Liver (tissue), 8 donors: ENCODE measurements at regions not wholly inside any gene's neighbourhood (a gene's known extent, or its start where the extent isn't known, plus 50 kb on each side); places are given as distances from the start of the nearest gene placed in this dataset.

Source experiments
- DNase-seq: peaks from one replicate; pipeline ENCODE4 v3.0.0-alpha.2; 2017; ENCODE audit warnings: low spot score
- H3K27ac ChIP-seq, 2 donors: one replicate each; pipeline ENCODE4 v1.7.0; 2013; ENCODE audit warnings: inconsistent platforms in 2 of 2, low read length in 2 of 2, control low read depth in 1 of 2, low read depth in 1 of 2, mild to moderate bottlenecking in 1 of 2
- H3K27me3 ChIP-seq, 4 donors: one replicate each; pipeline versions ENCODE4 v1.6.1 to v1.7.0; 2013; ENCODE audit warnings: low read length in 3 of 4, inconsistent platforms in 1 of 4, mild to moderate bottlenecking in 1 of 4, moderate library complexity in 1 of 4; ENCODE audit not compliant: control insufficient read depth in 4 of 4, insufficient read depth in 4 of 4
- H3K36me3 ChIP-seq, 4 donors: one replicate each; pipeline versions ENCODE4 v1.6.1 to v1.7.0; 2013; ENCODE audit warnings: low read length in 3 of 4, mild to moderate bottlenecking in 3 of 4, low read depth in 1 of 4, moderate library complexity in 1 of 4; ENCODE audit not compliant: control insufficient read depth in 4 of 4, insufficient read depth in 3 of 4
- H3K4me1 ChIP-seq, 4 donors: one replicate each; pipeline versions ENCODE4 v1.6.1 to v1.7.0; 2013; ENCODE audit warnings: low read length in 3 of 4, mild to moderate bottlenecking in 3 of 4, moderate library complexity in 1 of 4; ENCODE audit not compliant: control insufficient read depth in 4 of 4, insufficient read depth in 4 of 4
- H3K4me3 ChIP-seq, 3 donors: one replicate each; pipeline versions ENCODE4 v1.6.1 to v1.7.0; 2013; ENCODE audit warnings: low read length in 3 of 3, control low read depth in 1 of 3, low read depth in 1 of 3, mild to moderate bottlenecking in 1 of 3
- H3K9ac ChIP-seq, 2 donors: one replicate each; pipeline ENCODE4 v1.7.0; 2013; ENCODE audit warnings: low read length in 2 of 2, mild to moderate bottlenecking in 2 of 2, moderate library complexity in 2 of 2, control low read depth in 1 of 2, low read depth in 1 of 2
- H3K9me3 ChIP-seq, 4 donors: one replicate each; pipeline versions ENCODE4 v1.6.1 to v1.7.0; 2013; ENCODE audit warnings: low read length in 3 of 4; ENCODE audit not compliant: control insufficient read depth in 4 of 4
- ATF3 ChIP-seq: IDR thresholded peaks from 2 replicates; pipeline ENCODE4 v1.6.1; 2016; ENCODE audit warnings: antibody characterized with exemption
- CTCF ChIP-seq: fragments of 150-350 bp; IDR thresholded peaks from 2 replicates; pipeline ENCODE4 v1.5.1; 2017; ENCODE audit warnings: improper control_type of control experiment, low read depth, low read length; ENCODE audit not compliant: missing input control
- EGR1 ChIP-seq, 2 donors: IDR thresholded peaks; 2 replicates each; pipeline ENCODE4 v1.6.1; 2016 to 2018; ENCODE audit warnings: antibody characterized with exemption in 2 of 2, low read depth in 2 of 2
- FOXA1 ChIP-seq: IDR thresholded peaks from 2 replicates; pipeline ENCODE4 v1.6.1; 2016; ENCODE audit warnings: antibody characterized with exemption
- FOXA2 ChIP-seq: IDR thresholded peaks from 2 replicates; pipeline ENCODE4 v1.6.1; 2016; ENCODE audit warnings: antibody characterized with exemption
- GABPA ChIP-seq, 2 donors: IDR thresholded peaks in 1 of 2; conservative IDR thresholded peaks in 1 of 2; 2 replicates each; pipeline ENCODE4 v1.6.1; 2016; ENCODE audit warnings: antibody characterized with exemption in 2 of 2, mild to moderate bottlenecking in 1 of 2, moderate library complexity in 1 of 2
- HNF4A ChIP-seq, 2 donors: conservative IDR thresholded peaks; 2 replicates each; pipeline ENCODE4 v1.6.1; 2016; ENCODE audit warnings: antibody characterized with exemption in 2 of 2, mild to moderate bottlenecking in 2 of 2
- HNF4G ChIP-seq: IDR thresholded peaks from 2 replicates; pipeline ENCODE4 v1.6.1; 2016; ENCODE audit warnings: antibody characterized with exemption
- JUND ChIP-seq, 2 donors: IDR thresholded peaks; 2 replicates each; pipeline ENCODE4 v1.6.1; 2016; ENCODE audit warnings: antibody characterized with exemption in 2 of 2
- MAX ChIP-seq: IDR thresholded peaks from 2 replicates; pipeline ENCODE4 v1.6.1; 2016; ENCODE audit warnings: antibody characterized with exemption
- NR2F2 ChIP-seq: IDR thresholded peaks from 2 replicates; pipeline ENCODE4 v1.6.1; 2016; ENCODE audit warnings: antibody characterized with exemption
- RAD21 ChIP-seq, 2 donors: IDR thresholded peaks; 2 replicates each; pipeline ENCODE4 v1.6.1; 2016; ENCODE audit warnings: antibody characterized with exemption in 2 of 2, mild to moderate bottlenecking in 2 of 2
- REST ChIP-seq: IDR thresholded peaks from 2 replicates; pipeline ENCODE4 v1.6.1; 2016; ENCODE audit warnings: antibody characterized with exemption, mild to moderate bottlenecking
- RXRA ChIP-seq, 2 donors: IDR thresholded peaks; 2 replicates each; pipeline ENCODE4 v1.6.1; 2017 to 2018; ENCODE audit warnings: antibody characterized with exemption in 2 of 2, mild to moderate bottlenecking in 1 of 2
- SP1 ChIP-seq: IDR thresholded peaks from 2 replicates; pipeline ENCODE4 v1.6.1; 2018; ENCODE audit warnings: antibody characterized with exemption, mild to moderate bottlenecking
- TAF1 ChIP-seq: conservative IDR thresholded peaks from 2 replicates; pipeline ENCODE4 v1.6.1; 2016; ENCODE audit warnings: antibody characterized with exemption, mild to moderate bottlenecking
- YY1 ChIP-seq: IDR thresholded peaks from 2 replicates; pipeline ENCODE4 v1.6.1; 2016; ENCODE audit warnings: antibody characterized with exemption, mild to moderate bottlenecking
- ZBTB33 ChIP-seq: IDR thresholded peaks from 2 replicates; pipeline ENCODE4 v1.6.1; 2016; ENCODE audit warnings: antibody characterized with exemption
- WGBS: extraction: QIAGEN DNeasy Blood & Tissue Kit; methylation state at CpG from one replicate; pipeline ENCODE4 v1.1.7; 2013; 5-methylcytosine and 5-hydroxymethylcytosine counted together
- donor health status: healthy.
- donor health status: healthy.
- donor health status: healthy.
- donor health status: healthy.
- donor health status: healthy.

- TF ChIP-seq CTCF: no peak
- no peak for TF ChIP-seq SP1
- no peak for TF ChIP-seq FOXA2
- no peak for TF ChIP-seq GABPA (IDR thresholded peaks at IDR 0.05 in 1 of 2, conservative IDR thresholded peaks at IDR 0.05 in 1 of 2)
- TF ChIP-seq RXRA (IDR thresholded peaks at IDR 0.05): no peak
- no peak for TF ChIP-seq HNF4G
Observed at GRCh38 chr4:180757927-180758326, 1485.3 kb upstream of the TENM3 start (continued).

GRCh38 chr4:180766045-180766444 lies 1477.2 kb upstream of the TENM3 start:
- H3K9me3 ChIP-seq: no peaks in the 10 kb centered on the region
- H3K27ac ChIP-seq: no peak overlapping the region
- DNase-seq: no peak
- H3K4me1 ChIP-seq: no peaks in the 10 kb centered on the region
- WGBS: 49% methylated on average over 5 of the region's 5 CpGs
- H3K36me3 ChIP-seq: no peaks in the 10 kb centered on the region
- H3K9ac ChIP-seq: no peak overlapping the region
- H3K4me3 ChIP-seq: no peak overlapping the region
- no peaks in the 10 kb centered on the region for H3K27me3 ChIP-seq
- TF ChIP-seq HNF4A (conservative IDR thresholded peaks at IDR 0.05) (no peak), RAD21 (IDR thresholded peaks at IDR 0.05) (no peak), YY1 (no peak), FOXA1 (no peak), ATF3 (no peak), GABPA (IDR thresholded peaks at IDR 0.05 in 1 of 2, conservative IDR thresholded peaks at IDR 0.05 in 1 of 2) (no peak), FOXA2 (no peak), SP1 (no peak), RXRA (IDR thresholded peaks at IDR 0.05) (no peak), EGR1 (IDR thresholded peaks at IDR 0.05; ENCODE audit: low read depth in 2 of 2) (no peak), CTCF (no peak), JUND (IDR thresholded peaks at IDR 0.05) (no peak), REST (no peak), MAX (no peak), ZBTB33 (no peak), NR2F2 (no peak), HNF4G (no peak), TAF1 (no peak)
